NOMO-1 treated with DMSO at 0.1 percent for 48 hours (cell line): ENCODE measurements at regions not wholly inside any gene's neighbourhood (a gene's known extent, or its start where the extent isn't known, plus 50 kb on each side); places are given as distances from the start of the nearest gene placed in this dataset.

Experiments
- DNase-seq: peaks from one replicate; lab custom pipeline; 2025; ENCODE audit not compliant: unreplicated experiment; lab: John Stamatoyannopoulos, UW

DNA sequence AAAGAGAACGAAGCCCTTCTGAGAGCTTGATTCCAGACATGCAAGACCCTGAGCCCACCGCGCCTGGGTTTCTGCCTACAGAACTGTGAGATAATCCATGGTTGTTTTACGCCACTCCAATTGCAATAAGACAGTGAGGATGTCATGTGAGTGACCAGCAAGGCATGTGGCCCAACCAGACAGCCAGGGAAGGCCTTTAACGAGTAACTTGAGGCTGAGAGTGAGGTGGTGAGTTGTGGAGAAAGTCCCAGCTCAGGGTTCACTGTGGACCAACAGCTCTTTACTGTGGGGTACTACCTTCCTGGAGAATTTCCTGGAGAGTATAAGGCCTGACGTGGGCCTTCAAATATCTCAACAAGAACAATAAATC, 153.9 kb downstream of the ETS2 start:
- DNase-seq, result no peak

GRCh38 chr21:38958940-38959691, 153.4 kb downstream of the ETS2 start:
- peak; percentile 91 for DNase-seq

DNA sequence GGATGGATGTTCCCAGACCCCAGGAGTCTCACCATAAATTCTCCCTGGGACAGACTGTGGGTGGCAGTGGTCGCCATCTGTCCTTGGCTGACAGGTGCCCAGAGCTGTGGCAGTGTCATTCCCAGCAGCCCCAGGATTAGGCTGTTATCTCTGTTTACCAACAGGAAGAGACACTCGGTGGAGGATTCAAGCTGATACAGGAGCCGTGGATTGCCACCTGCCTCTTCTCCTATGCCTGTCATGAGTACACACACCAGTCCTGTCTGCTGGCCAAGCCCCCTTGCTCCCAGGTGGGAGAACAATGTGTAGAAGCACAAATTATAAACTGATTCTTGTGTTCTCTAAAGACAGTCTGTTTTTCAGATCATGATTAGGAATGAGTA, 152.6 kb downstream of the ETS2 start:
- DNase-seq, result no peak

DNA sequence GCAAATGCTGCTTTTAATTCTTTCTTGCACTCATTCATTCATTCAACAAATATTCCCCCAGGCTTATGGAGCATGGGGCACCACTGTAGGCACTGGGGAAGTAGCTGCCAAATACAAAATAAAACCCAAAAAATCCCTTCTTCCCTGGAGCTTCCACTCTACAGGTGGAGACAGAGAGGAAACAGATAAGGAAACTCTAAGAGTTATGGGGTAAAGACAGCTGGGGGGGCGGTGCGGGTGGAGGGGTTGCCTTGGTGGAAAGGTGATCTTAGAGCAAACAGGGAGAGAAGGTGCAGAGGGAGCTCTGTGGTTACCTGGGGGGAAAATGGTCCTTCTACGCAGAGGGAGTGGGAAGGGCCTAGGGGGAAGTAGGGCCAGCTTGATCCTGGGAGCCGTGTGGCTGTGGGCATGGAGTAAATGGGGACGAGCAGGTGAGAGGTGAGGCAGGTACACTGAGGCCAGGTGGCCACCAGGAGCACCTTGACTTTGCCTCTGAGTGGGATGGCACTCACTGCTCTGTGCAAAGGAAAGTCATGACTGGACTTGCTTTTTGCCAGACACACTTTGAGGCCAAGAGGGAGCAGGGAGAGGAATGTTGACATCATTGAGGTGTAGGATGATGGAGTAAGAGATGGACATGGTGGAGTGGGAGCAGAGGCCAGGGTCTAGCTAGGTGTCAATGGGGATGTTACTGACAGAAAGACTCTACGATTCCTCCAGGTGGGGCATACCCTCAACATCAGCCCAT, 152.0 kb downstream of the ETS2 start:
- no peak for DNase-seq

DNA sequence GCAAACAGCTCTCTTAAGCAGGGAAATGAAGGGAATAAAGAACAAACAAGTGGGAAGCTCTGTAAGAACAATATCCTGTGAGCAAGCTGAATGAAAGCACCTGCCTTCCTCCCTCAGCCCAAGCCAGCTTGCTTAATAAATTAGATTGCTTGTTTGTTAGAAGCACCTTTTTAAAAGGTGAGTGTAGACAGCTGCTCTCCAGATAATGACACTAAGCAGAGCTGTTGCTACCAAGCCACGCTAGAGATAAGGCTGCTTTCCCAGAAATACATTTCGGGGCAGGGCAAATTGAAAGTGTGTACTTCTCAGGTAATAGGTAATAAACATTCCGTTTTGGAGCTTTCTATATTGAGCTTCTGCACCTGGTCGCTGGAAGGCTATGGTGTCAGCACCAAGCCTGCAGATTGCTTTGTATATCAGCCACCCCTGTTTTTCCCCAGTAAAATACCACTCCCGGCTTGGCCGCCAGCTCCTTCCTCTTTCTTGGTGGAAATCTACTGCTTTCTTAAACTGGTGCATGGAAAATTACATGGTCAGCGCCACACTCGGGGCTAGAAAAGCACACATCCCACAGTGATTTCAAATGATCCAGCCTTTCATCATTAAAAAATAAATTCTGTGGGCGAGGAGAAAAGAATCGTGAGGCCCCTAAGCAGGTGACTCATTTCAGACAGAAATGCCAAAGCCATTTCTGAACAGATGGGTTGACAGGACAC, 151.3 kb downstream of the ETS2 start:
- DNase-seq, result peak; percentile 9

DNA sequence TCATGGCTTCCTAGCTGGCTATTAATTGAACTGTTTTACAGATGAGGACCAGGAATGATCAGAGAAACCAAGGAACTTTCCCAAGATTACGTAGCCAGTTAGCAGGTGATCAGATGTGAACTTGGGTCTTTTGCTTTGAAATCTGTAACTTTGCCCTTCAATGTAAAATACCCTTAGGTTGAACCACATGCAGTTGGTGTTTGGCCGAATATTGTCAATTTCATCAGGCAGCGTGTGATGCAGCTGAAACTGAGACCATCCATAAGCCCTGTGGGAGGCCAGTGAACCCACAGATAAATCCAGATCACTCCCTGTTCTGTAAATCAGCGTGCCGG, 150.8 kb downstream of the ETS2 start:
- no peak for DNase-seq

- no peak for DNase-seq
These were observed 150.3 kb downstream of the ETS2 start for GRCh38 chr21:38956007-38956406.

GRCh38 chr21:38955495-38955894, 149.8 kb downstream of the ETS2 start:
- no peak for DNase-seq

DNA sequence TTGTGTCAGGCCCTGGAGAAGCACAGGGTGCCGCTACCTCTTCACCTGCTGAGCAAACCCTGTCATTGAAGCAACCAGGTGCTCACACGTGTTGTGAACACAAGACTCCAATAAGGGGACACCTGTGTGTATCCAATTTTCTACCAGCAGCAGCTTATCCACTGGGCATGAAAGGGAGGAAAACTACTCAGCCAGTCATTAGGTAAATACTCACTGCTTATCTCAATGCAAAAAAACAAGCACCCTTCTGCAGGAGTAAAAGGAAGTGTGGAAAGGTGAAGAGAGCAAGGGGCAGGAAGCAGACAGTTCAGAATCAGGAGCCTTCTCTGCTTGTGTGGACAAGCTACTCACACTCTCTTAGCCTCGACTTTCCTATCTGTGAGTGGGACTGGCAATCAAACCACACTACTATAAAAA, 148.9 kb downstream of the ETS2 start:
- DNase-seq, result no peak

DNA sequence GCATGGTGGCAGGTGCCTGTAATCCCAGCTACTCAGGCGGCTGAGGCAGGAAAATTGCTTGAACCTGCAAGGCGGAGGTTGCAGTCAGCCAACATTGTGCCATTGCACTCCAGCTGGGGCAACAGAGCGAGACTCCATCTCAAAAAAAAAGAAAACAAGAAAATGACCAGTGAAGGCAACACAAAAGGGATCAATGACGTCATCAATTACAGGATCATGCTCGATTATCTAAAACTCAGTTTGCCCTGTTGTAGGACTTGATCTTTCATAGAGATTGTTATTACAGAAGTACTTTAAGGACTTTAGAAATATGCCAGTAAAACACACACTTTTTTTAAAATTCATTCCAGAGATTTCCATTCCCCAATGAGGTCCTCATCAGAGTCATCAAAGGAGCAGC, 147.8 kb downstream of the ETS2 start:
- DNase-seq, result no peak

DNA sequence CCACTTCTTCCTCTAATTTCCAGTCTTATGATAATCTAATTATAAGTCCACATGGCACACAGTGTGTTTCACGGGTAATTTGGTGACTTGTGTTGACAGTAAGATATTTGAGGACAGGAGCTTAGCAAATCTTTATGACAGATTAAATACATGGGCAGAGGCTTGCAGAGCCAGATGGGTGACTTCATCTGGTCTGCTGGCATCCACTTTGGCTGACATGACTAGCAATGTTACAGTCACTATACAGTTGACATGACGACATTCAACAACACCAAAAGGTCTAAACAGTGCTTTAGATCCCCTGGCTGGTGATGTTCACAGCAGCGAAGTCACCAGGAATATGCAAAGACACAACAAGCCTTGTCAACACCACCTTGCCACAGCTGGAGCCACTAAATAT, 147.2 kb downstream of the ETS2 start:
- DNase-seq, result no peak

GRCh38 chr21:38951095-38951730, 145.5 kb downstream of the ETS2 start:
- no peak for DNase-seq

GRCh38 chr21:38950435-38951094, 144.8 kb downstream of the ETS2 start:
- DNase-seq, result peak; percentile 52

GRCh38 chr21:38949070-38949380, 143.3 kb downstream of the ETS2 start:
- no peak for DNase-seq

- no peak for DNase-seq
These were observed 142.8 kb downstream of the ETS2 start for GRCh38 chr21:38948377-38949069.

GRCh38 chr21:38945545-38946245, 140.0 kb downstream of the ETS2 start:
- no peak for DNase-seq

- DNase-seq, result no peak
These were observed 139.2 kb downstream of the ETS2 start for GRCh38 chr21:38944903-38945302.

GRCh38 chr21:38944402-38944801, 138.7 kb downstream of the ETS2 start:
- no peak for DNase-seq

GRCh38 chr21:38942748-38943211, 137.1 kb downstream of the ETS2 start:
- no peak for DNase-seq

DNA sequence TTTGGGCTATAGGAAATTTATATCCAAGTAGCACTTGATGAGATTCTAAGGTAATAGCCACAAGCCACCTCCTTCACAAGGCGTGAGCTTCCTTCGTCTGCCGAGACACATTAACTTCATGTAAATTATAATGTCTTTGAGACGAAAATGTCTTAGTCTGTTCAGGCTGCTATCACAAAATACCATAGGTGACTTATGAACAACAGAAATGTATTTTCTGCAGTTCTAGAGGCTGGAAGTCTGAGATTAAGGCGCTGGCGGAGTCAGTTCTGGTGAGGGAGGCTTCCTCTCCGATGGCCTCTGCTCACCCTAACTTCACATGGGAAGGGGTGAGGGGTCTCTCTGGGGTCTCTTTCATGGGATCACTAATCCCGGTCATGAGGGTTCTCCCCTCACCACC, 133.0 kb downstream of the ETS2 start:
- no peak for DNase-seq
